Mesendoderm (in vitro differentiated cells): ENCODE measurements at regions not wholly inside any gene's neighbourhood (a gene's known extent, or its start where the extent isn't known, plus 50 kb on each side); places are given as distances from the start of the nearest gene placed in this dataset.

ENCODE experiments used
- DNase-seq: peaks from one replicate; pipeline ENCODE4 v3.0.0; 2013
- H2AK5ac ChIP-seq: 2 replicates; pipeline ENCODE4 v1.6.1; 2013; ENCODE audit warnings: low read length, inconsistent platforms
- H2BK120ac ChIP-seq: 2 replicates; pipeline ENCODE4 v1.6.1; 2013; ENCODE audit warnings: low read depth, mild to moderate bottlenecking, low read length, moderate library complexity, mixed read lengths
- H2BK15ac ChIP-seq: replicated peaks from 2 replicates; pipeline ENCODE4 v1.6.1; 2013; ENCODE audit warnings: low read depth, mild to moderate bottlenecking, moderate library complexity
- H2BK5ac ChIP-seq: 2 replicates; pipeline ENCODE4 v1.6.1; 2013; ENCODE audit warnings: low read length, inconsistent platforms
- H3K18ac ChIP-seq: 2 replicates; pipeline ENCODE4 v1.6.1; 2013; ENCODE audit warnings: mild to moderate bottlenecking, low read length, mixed read lengths
- H3K23ac ChIP-seq: one replicate; pipeline ENCODE4 v1.6.1; 2013; ENCODE audit warnings: low read length
- H3K27ac ChIP-seq: 2 replicates; pipeline ENCODE4 v1.5.1; 2013; ENCODE audit warnings: low read depth, mild to moderate bottlenecking, inconsistent platforms, low read length, moderate library complexity
- H3K27me3 ChIP-seq: 2 replicates; pipeline ENCODE4 v1.6.1; 2013; ENCODE audit warnings: low read length, control low read depth, mild to moderate bottlenecking, inconsistent platforms; ENCODE audit not compliant: insufficient read depth, poor library complexity
- H3K36me3 ChIP-seq: 2 replicates; pipeline ENCODE4 v1.6.1; 2013; ENCODE audit warnings: low read length, inconsistent platforms; ENCODE audit not compliant: control insufficient read depth, insufficient read depth
- H3K4ac ChIP-seq: one replicate; pipeline ENCODE4 v1.6.1; 2013; ENCODE audit warnings: low read depth, mild to moderate bottlenecking, low read length, moderate library complexity
- H3K4me1 ChIP-seq: 2 replicates; pipeline ENCODE4 v1.6.1; 2013; ENCODE audit warnings: low read depth, low read length, inconsistent platforms; ENCODE audit not compliant: control insufficient read depth
- H3K4me2 ChIP-seq: 2 replicates; pipeline ENCODE4 v1.6.1; 2013; ENCODE audit warnings: low read length
- H3K4me3 ChIP-seq: 2 replicates; pipeline ENCODE4 v1.5.1; 2013; ENCODE audit warnings: mild to moderate bottlenecking, low read length
- H3K56ac ChIP-seq: one replicate; pipeline ENCODE4 v1.6.1; 2013; ENCODE audit warnings: low read length
- H3K79me1 ChIP-seq: 2 replicates; pipeline ENCODE4 v1.6.1; 2013; ENCODE audit warnings: low read length, inconsistent platforms
- H3K79me2 ChIP-seq: 2 replicates; pipeline ENCODE4 v1.6.1; 2013; ENCODE audit warnings: mild to moderate bottlenecking, low read length; ENCODE audit not compliant: control insufficient read depth, insufficient read depth
- H3K9ac ChIP-seq: 2 replicates; pipeline ENCODE4 v1.6.1; 2013; ENCODE audit warnings: low read length, inconsistent platforms
- H4K5ac ChIP-seq: one replicate; pipeline ENCODE4 v1.6.1; 2013; ENCODE audit warnings: low read length
- H4K8ac ChIP-seq: one replicate; pipeline ENCODE4 v1.6.1; 2013; ENCODE audit warnings: low read depth, mild to moderate bottlenecking, control low read depth, low read length, moderate library complexity
- WGBS: extraction: QIAGEN DNeasy Blood & Tissue Kit; methylation state at CpG from one replicate; pipeline ENCODE4 v1.1.7; 2013; ENCODE audit warnings: low lambda C conversion rate, missing lambda C conversion rate; ENCODE audit not compliant: insufficient coverage; ENCODE audit errors: extremely low coverage; 5-methylcytosine and 5-hydroxymethylcytosine counted together

- Histone ChIP-seq H2BK120ac (no peak overlapping the region), H2AK5ac (no peak overlapping the region), H3K27me3 (no peaks in the 10 kb centered on the region), H3K79me1 (no peaks in the 10 kb centered on the region), H3K9ac (no peak overlapping the region), H3K36me3 (no peaks in the 10 kb centered on the region), H3K56ac (no peak overlapping the region), H3K18ac (no peak overlapping the region), H2BK5ac (no peak overlapping the region), H4K8ac (no peak overlapping the region), H3K4me3 (no peak overlapping the region), H3K23ac (no peak overlapping the region), H3K27ac (no peak overlapping the region), H3K4me2 (no peak overlapping the region), H3K4ac (no peak overlapping the region), H3K4me1 (no peaks in the 10 kb centered on the region), H3K79me2 (no peaks in the 10 kb centered on the region), H4K5ac (no peak overlapping the region), H2BK15ac (no peak overlapping the region)
- DNase-seq, result no peak
- no CpG with 5 or more reads among the region's 4 CpGs for WGBS
These were observed 58.2 kb downstream of the ESM1 start for GRCh38 chr5:54927097-54927746.

GRCh38 chr5:54924487-54924886, 60.9 kb downstream of the ESM1 start:
- H3K56ac ChIP-seq, result no peak overlapping the region
- no peak overlapping the region for H2AK5ac ChIP-seq
- no peak overlapping the region for H3K4me3 ChIP-seq
- H3K27me3 ChIP-seq, result no peaks in the 10 kb centered on the region
- H3K36me3 ChIP-seq, result no peaks in the 10 kb centered on the region
- H3K79me2 ChIP-seq, result no peaks in the 10 kb centered on the region
- H2BK5ac ChIP-seq, result no peak overlapping the region
- no peak overlapping the region for H4K8ac ChIP-seq
- H2BK15ac ChIP-seq, result no peak overlapping the region
- H3K18ac ChIP-seq, result no peak overlapping the region
- H4K5ac ChIP-seq, result no peak overlapping the region
- H3K9ac ChIP-seq, result no peak overlapping the region
- H3K27ac ChIP-seq, result no peak overlapping the region
- no peak overlapping the region for H3K4ac ChIP-seq
- no peaks in the 10 kb centered on the region for H3K4me1 ChIP-seq
- DNase-seq, result no peak
- no peak overlapping the region for H3K4me2 ChIP-seq
- no peak overlapping the region for H3K23ac ChIP-seq
- H3K79me1 ChIP-seq, result no peaks in the 10 kb centered on the region
- no peak overlapping the region for H2BK120ac ChIP-seq

- Histone ChIP-seq H3K79me2 (no peaks in the 10 kb centered on the region), H3K4me2 (no peak overlapping the region), H3K79me1 (no peaks in the 10 kb centered on the region), H2AK5ac (no peak overlapping the region), H4K8ac (no peak overlapping the region), H4K5ac (no peak overlapping the region), H2BK120ac (no peak overlapping the region), H3K27ac (no peak overlapping the region), H3K36me3 (no peaks in the 10 kb centered on the region), H3K23ac (no peak overlapping the region), H2BK5ac (no peak overlapping the region), H2BK15ac (no peak overlapping the region), H3K4ac (no peak overlapping the region), H3K4me3 (no peak overlapping the region), H3K27me3 (no peaks in the 10 kb centered on the region), H3K4me1 (no peaks in the 10 kb centered on the region), H3K9ac (no peak overlapping the region), H3K56ac (no peak overlapping the region), H3K18ac (no peak overlapping the region)
- no peak for DNase-seq
These were observed 68.1 kb downstream of the ESM1 start for GRCh38 chr5:54917323-54917722.

- no peaks in the 10 kb centered on the region for H3K27me3 ChIP-seq
- no peak overlapping the region for H2AK5ac ChIP-seq
- no peak overlapping the region for H3K4me2 ChIP-seq
- H2BK120ac ChIP-seq, result no peak overlapping the region
- H3K27ac ChIP-seq, result no peak overlapping the region
- H3K56ac ChIP-seq, result no peak overlapping the region
- no peak overlapping the region for H2BK5ac ChIP-seq
- H3K36me3 ChIP-seq, result no peaks in the 10 kb centered on the region
- H3K9ac ChIP-seq, result no peak overlapping the region
- H4K8ac ChIP-seq, result no peak overlapping the region
- H3K4ac ChIP-seq, result no peak overlapping the region
- DNase-seq, result no peak
- no peak overlapping the region for H3K18ac ChIP-seq
- H3K79me2 ChIP-seq, result no peaks in the 10 kb centered on the region
- no peaks in the 10 kb centered on the region for H3K79me1 ChIP-seq
- no CpG with 5 or more reads among the region's 3 CpGs for WGBS
- H3K23ac ChIP-seq, result no peak overlapping the region
- H3K4me3 ChIP-seq, result no peak overlapping the region
- no peak overlapping the region for H2BK15ac ChIP-seq
- H3K4me1 ChIP-seq, result no peaks in the 10 kb centered on the region
- no peak overlapping the region for H4K5ac ChIP-seq
These were observed 69.8 kb downstream of the ESM1 start for GRCh38 chr5:54915466-54916027.

- no CpG with 5 or more reads among the region's 1 CpG for WGBS
- Histone ChIP-seq H3K9ac (no peak overlapping the region), H3K18ac (no peak overlapping the region), H3K27me3 (no peaks in the 10 kb centered on the region), H3K79me1 (no peaks in the 10 kb centered on the region), H2BK120ac (no peak overlapping the region), H3K36me3 (no peaks in the 10 kb centered on the region), H2AK5ac (no peak overlapping the region), H3K27ac (no peak overlapping the region), H3K79me2 (no peaks in the 10 kb centered on the region), H4K5ac (no peak overlapping the region), H3K56ac (no peak overlapping the region), H3K4me3 (no peak overlapping the region), H3K4me2 (no peak overlapping the region), H4K8ac (no peak overlapping the region), H3K23ac (no peak overlapping the region), H3K4ac (no peak overlapping the region), H3K4me1 (peaks cover 3% of the 10 kb centered on the region), H2BK15ac (no peak overlapping the region), H2BK5ac (no peak overlapping the region)
- DNase-seq, result no peak
These were observed 73.4 kb downstream of the ESM1 start for GRCh38 chr5:54912021-54912420.
